HCT116 (cell line): ENCODE measurements at regions not wholly inside any gene's neighbourhood (a gene's known extent, or its start where the extent isn't known, plus 50 kb on each side); places are given as distances from the start of the nearest gene placed in this dataset.

Experiments used
- CBX3 ChIP-seq: IDR thresholded peaks from 2 replicates; pipeline ENCODE4 v1.6.1; 2012; ENCODE audit warnings: low read depth
- POLR2AphosphoS5 ChIP-seq: IDR thresholded peaks from 2 replicates; pipeline ENCODE4 v1.6.1; 2011; ENCODE audit warnings: mild to moderate bottlenecking, low read depth, low read length, moderate library complexity
- SP1 ChIP-seq: IDR thresholded peaks from 2 replicates; pipeline ENCODE4 v1.6.1; 2012; ENCODE audit warnings: low read depth
- SRF ChIP-seq: IDR thresholded peaks from 2 replicates; pipeline ENCODE4 v1.6.1; 2012; ENCODE audit warnings: low read depth
- TF ChIP-seq, protein P1 (sequence below), 3 experiments: fragments of 200-600 bp in 1 of 3; sonication (generic) in 1 of 3; IDR thresholded peaks in 2 of 3; conservative IDR thresholded peaks in 1 of 3; 2 replicates each; pipeline ENCODE4 v1.5.1; 2012 to 2017; ENCODE audit warnings: low read depth in 2 of 3, low read length in 2 of 3, antibody characterized with exemption in 1 of 3, borderline replicate concordance in 1 of 3, control low read depth in 1 of 3, mild to moderate bottlenecking in 1 of 3, mixed read lengths in 1 of 3, mixed run types in 1 of 3, moderate library complexity in 1 of 3; ENCODE audit not compliant: insufficient read depth in 1 of 3
- TF ChIP-seq, protein P2 (sequence below): IDR thresholded peaks from 2 replicates; pipeline ENCODE4 v1.6.1; 2011; ENCODE audit warnings: mild to moderate bottlenecking, low read length, moderate library complexity; ENCODE audit not compliant: insufficient replicate concordance; ENCODE audit errors: extremely low read depth
- TF ChIP-seq, protein P3 (sequence below): IDR thresholded peaks from 2 replicates; pipeline ENCODE4 v1.6.1; 2012

DNA sequence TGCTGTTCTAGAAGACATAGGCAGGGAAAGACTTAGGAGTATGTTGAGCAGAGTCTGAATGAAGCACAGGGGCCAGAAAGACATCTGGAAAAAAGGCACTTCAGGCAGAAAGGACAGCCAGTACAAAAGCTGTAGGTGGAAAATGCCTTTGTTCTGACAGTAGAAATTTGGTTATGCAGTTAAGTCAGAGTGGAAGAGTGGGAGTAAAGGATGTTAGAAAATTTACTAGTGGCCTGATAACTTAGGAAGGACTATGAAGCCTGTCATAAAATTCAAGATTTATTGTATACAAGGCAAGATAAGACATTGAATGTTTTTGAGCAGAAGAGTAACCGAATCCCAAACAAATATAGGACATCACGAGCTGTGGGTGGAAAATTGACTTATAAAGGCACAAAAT, 987.9 kb downstream of the PLA2G4A start:
- TF ChIP-seq, protein P1, sequence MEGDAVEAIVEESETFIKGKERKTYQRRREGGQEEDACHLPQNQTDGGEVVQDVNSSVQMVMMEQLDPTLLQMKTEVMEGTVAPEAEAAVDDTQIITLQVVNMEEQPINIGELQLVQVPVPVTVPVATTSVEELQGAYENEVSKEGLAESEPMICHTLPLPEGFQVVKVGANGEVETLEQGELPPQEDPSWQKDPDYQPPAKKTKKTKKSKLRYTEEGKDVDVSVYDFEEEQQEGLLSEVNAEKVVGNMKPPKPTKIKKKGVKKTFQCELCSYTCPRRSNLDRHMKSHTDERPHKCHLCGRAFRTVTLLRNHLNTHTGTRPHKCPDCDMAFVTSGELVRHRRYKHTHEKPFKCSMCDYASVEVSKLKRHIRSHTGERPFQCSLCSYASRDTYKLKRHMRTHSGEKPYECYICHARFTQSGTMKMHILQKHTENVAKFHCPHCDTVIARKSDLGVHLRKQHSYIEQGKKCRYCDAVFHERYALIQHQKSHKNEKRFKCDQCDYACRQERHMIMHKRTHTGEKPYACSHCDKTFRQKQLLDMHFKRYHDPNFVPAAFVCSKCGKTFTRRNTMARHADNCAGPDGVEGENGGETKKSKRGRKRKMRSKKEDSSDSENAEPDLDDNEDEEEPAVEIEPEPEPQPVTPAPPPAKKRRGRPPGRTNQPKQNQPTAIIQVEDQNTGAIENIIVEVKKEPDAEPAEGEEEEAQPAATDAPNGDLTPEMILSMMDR (IDR thresholded peaks at IDR 0.05 in 2 of 3, conservative IDR thresholded peaks at IDR 0.05 in 1 of 3; ENCODE audit: borderline replicate concordance in 1 of 3, insufficient read depth in 1 of 3, low read depth in 2 of 3, low read length in 2 of 3) = no peak
- TF ChIP-seq SRF (no peak), CBX3 (no peak), POLR2AphosphoS5 (no peak), SP1 (no peak)
- TF ChIP-seq, protein P2, sequence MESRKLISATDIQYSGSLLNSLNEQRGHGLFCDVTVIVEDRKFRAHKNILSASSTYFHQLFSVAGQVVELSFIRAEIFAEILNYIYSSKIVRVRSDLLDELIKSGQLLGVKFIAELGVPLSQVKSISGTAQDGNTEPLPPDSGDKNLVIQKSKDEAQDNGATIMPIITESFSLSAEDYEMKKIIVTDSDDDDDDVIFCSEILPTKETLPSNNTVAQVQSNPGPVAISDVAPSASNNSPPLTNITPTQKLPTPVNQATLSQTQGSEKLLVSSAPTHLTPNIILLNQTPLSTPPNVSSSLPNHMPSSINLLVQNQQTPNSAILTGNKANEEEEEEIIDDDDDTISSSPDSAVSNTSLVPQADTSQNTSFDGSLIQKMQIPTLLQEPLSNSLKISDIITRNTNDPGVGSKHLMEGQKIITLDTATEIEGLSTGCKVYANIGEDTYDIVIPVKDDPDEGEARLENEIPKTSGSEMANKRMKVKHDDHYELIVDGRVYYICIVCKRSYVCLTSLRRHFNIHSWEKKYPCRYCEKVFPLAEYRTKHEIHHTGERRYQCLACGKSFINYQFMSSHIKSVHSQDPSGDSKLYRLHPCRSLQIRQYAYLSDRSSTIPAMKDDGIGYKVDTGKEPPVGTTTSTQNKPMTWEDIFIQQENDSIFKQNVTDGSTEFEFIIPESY = no peak
- TF ChIP-seq, protein P3, sequence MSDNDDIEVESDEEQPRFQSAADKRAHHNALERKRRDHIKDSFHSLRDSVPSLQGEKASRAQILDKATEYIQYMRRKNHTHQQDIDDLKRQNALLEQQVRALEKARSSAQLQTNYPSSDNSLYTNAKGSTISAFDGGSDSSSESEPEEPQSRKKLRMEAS = no peak
